Gastroesophageal sphincter (tissue), 4 donors: ENCODE measurements at regions not wholly inside any gene's neighbourhood (a gene's known extent, or its start where the extent isn't known, plus 50 kb on each side); places are given as distances from the start of the nearest gene placed in this dataset.
A peak's percentile ranks its signal among the peaks of the same experiment; 100 is the strongest.

Source experiments
- ATAC-seq: fragments of 150-250 bp; one replicate; pipeline ENCODE4 v1.9.1; 2016; ENCODE audit warnings: mild to moderate bottlenecking, moderate library complexity
- H3K27ac ChIP-seq, 4 donors: fragments of 200-600 bp; sonication (generic) in 3 of 4; 1 replicate in 3 of 4; 2 replicates in 1 of 4; pipeline ENCODE4 v1.5.1; 2016 to 2019
- H3K27me3 ChIP-seq: fragments of 200-600 bp; sonication (generic); one replicate; pipeline ENCODE4 v1.5.1; 2019
- H3K36me3 ChIP-seq, 2 donors: fragments of 200-600 bp; sonication (generic); one replicate each; pipeline ENCODE4 v1.5.1; 2019; ENCODE audit warnings: control low read depth in 1 of 2
- H3K4me1 ChIP-seq, 3 donors: fragments of 200-600 bp; sonication (generic); 1 replicate in 2 of 3; 2 replicates in 1 of 3; pipeline ENCODE4 v1.5.1; 2016 to 2019; ENCODE audit warnings: control low read depth in 2 of 3
- H3K4me3 ChIP-seq, 2 donors: fragments of 200-600 bp; sonication (generic); one replicate each; pipeline ENCODE4 v1.5.1; 2019; ENCODE audit warnings: mild to moderate bottlenecking in 1 of 2, moderate library complexity in 1 of 2
- H3K9me3 ChIP-seq, 3 donors: fragments of 200-600 bp; sonication (generic); one replicate each; pipeline ENCODE4 v1.5.1; 2017 to 2019; ENCODE audit warnings: control low read depth in 2 of 3
- CTCF ChIP-seq, 4 experiments: fragments of 200-600 bp in 2 of 4; fragments of 450-650 bp in 2 of 4; sonication (generic) in 1 of 4; IDR thresholded peaks; one replicate each; pipeline ENCODE4 v1.5.1; 2017 to 2019; ENCODE audit warnings: antibody characterized with exemption in 4 of 4, mild to moderate bottlenecking in 2 of 4, moderate library complexity in 2 of 4
- EP300 ChIP-seq: sonication (generic); formaldehyde crosslinking; IDR thresholded peaks from one replicate; pipeline ENCODE4 v1.6.1; 2017; ENCODE audit warnings: antibody characterized with exemption, mild to moderate bottlenecking
- POLR2A ChIP-seq, 2 donors: fragments of 450-650 bp; IDR thresholded peaks; one replicate each; pipeline ENCODE4 v1.6.1; 2017; ENCODE audit warnings: antibody characterized with exemption in 2 of 2, mild to moderate bottlenecking in 2 of 2, moderate library complexity in 1 of 2
- POLR2AphosphoS5 ChIP-seq: sonication (generic); formaldehyde crosslinking; IDR thresholded peaks from one replicate; pipeline ENCODE4 v1.6.1; 2017; ENCODE audit warnings: antibody characterized with exemption
- WGBS, 2 donors: methylation state at CpG; one replicate each; pipeline ENCODE4 v1.1.5; 2018; ENCODE audit warnings: low coverage in 1 of 2; 5-methylcytosine and 5-hydroxymethylcytosine counted together

- peaks cover 13% of the 10 kb centered on the region for H3K27me3 ChIP-seq
- TF ChIP-seq CTCF (IDR thresholded peaks at IDR 0.05), result no peak
- H3K4me1 ChIP-seq, result no peaks in the 10 kb centered on the region
- ATAC-seq, result no peak
- no peaks in the 10 kb centered on the region for H3K36me3 ChIP-seq
- H3K9me3 ChIP-seq, result no peaks in the 10 kb centered on the region
- H3K4me3 ChIP-seq, result no peak overlapping the region
- WGBS, 2 donors, result 10 to 18% methylated on average over 2 to 3 of the region's 3 CpGs
- H3K27ac ChIP-seq, result no peak overlapping the region
Measured at GRCh38 chr2:200725596-200725995, 86.1 kb upstream of the BZW1 start.

- peak; percentile 79 for ATAC-seq
- 0% methylated on average over 1 of the region's 1 CpG; no CpG with 5 or more reads in 1 of the 2 donors for WGBS, 2 donors
- Histone ChIP-seq H3K4me3 (no peak overlapping the region), H3K4me1 (no peaks in the 10 kb centered on the region), H3K9me3 (no peaks in the 10 kb centered on the region), H3K27me3 (peaks cover 13% of the 10 kb centered on the region), H3K36me3 (no peaks in the 10 kb centered on the region), H3K27ac (no peak overlapping the region)
- no peak for TF ChIP-seq POLR2A (IDR thresholded peaks at IDR 0.05)
- TF ChIP-seq POLR2AphosphoS5, result no peak
- TF ChIP-seq EP300, result no peak
- TF ChIP-seq CTCF (IDR thresholded peaks at IDR 0.05), result no peak
Measured at GRCh38 chr2:200728630-200729029, 83.1 kb upstream of the BZW1 start.

- TF ChIP-seq POLR2A (IDR thresholded peaks at IDR 0.05) (no peak), CTCF (IDR thresholded peaks at IDR 0.05) (no peak), EP300 (no peak), POLR2AphosphoS5 (no peak)
- Histone ChIP-seq H3K9me3 (no peaks in the 10 kb centered on the region), H3K27ac (no peak overlapping the region), H3K4me3 (no peak overlapping the region), H3K27me3 (peaks cover 7% of the 10 kb centered on the region), H3K4me1 (no peaks in the 10 kb centered on the region), H3K36me3 (no peaks in the 10 kb centered on the region)
- no peak for ATAC-seq
- WGBS, 2 donors, result 81 to 84% methylated on average over 2 of the region's 2 CpGs
Measured at GRCh38 chr2:200730302-200730701, 81.4 kb upstream of the BZW1 start.

GRCh38 chr2:200730960-200731359 is 80.8 kb upstream of the BZW1 start:
- no peak for TF ChIP-seq POLR2A (IDR thresholded peaks at IDR 0.05)
- TF ChIP-seq EP300, result no peak
- no peak for TF ChIP-seq POLR2AphosphoS5
- TF ChIP-seq CTCF (IDR thresholded peaks at IDR 0.05), result no peak
- Histone ChIP-seq H3K36me3 (no peaks in the 10 kb centered on the region), H3K4me1 (no peaks in the 10 kb centered on the region), H3K9me3 (no peaks in the 10 kb centered on the region), H3K4me3 (no peak overlapping the region), H3K27me3 (peaks cover 9% of the 10 kb centered on the region), H3K27ac (no peak overlapping the region)
- no peak for ATAC-seq
- WGBS, 2 donors, result 100% methylated on average over 2 of the region's 3 CpGs; no CpG with 5 or more reads in 1 of the 2 donors

- peaks cover 17% of the 10 kb centered on the region for H3K27me3 ChIP-seq
- WGBS, 2 donors, result 95% methylated on average over 2 of the region's 2 CpGs; no CpG with 5 or more reads in 1 of the 2 donors
- H3K4me3 ChIP-seq, result no peak overlapping the region
- H3K4me1 ChIP-seq, result no peaks in the 10 kb centered on the region
- no peak for ATAC-seq
- no peaks in the 10 kb centered on the region for H3K9me3 ChIP-seq
- no peak for TF ChIP-seq EP300
- no peak overlapping the region for H3K27ac ChIP-seq
- H3K36me3 ChIP-seq, result no peaks in the 10 kb centered on the region
Measured at GRCh38 chr2:200732866-200733265, 78.8 kb upstream of the BZW1 start.
